Stimulated activated CD8-positive, alpha-beta memory T cell treated with anti-CD3 and anti-CD28 coated beads, Interleukin-4, amount 100 ng/mL, for 1 hour (primary cell): ENCODE measurements at regions not wholly inside any gene's neighbourhood (a gene's known extent, or its start where the extent isn't known, plus 50 kb on each side); places are given as distances from the start of the nearest gene placed in this dataset.
"Not testable (repeated sequence)": the region's sequence is repeated elsewhere in the genome, so short reads cannot be mapped to it uniquely, and the experiment has no call there.

ENCODE experiments used
- DNase-seq, 2 donors: peaks; one replicate each; pipeline ENCODE4 v3.0.0-alpha.2; 2020; ENCODE audit warnings: low read depth in 2 of 2, low spot score in 1 of 2

DNA sequence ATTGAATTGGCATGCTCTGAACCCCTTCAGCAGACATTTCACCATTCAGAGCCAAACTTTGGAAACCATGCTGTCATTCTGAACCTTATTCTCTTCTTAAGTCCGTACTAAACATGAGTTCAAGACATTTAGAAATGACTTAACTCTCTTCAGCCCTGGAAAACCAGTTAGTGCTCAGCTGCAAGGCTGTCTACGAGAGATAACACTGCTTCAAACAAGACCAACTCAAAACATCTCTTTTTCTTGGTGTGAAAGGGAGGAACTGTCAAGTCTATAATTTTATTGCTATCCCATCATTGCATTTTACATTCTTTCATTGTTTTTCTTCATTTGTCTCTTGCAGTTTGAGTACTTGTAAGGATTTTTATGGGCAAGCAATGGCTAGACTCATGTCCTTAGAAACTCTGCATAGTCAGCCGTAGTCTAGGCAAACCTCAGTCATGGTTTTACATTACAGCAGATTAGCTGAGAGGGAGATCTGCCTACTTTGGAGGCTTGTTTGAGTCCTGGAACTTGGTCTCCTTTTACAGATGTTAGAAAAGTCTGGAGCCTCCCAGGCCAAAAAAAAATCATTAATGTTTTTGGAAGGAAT is 120.6 kb upstream of the JADE1 start:
- no peak for DNase-seq

DNA sequence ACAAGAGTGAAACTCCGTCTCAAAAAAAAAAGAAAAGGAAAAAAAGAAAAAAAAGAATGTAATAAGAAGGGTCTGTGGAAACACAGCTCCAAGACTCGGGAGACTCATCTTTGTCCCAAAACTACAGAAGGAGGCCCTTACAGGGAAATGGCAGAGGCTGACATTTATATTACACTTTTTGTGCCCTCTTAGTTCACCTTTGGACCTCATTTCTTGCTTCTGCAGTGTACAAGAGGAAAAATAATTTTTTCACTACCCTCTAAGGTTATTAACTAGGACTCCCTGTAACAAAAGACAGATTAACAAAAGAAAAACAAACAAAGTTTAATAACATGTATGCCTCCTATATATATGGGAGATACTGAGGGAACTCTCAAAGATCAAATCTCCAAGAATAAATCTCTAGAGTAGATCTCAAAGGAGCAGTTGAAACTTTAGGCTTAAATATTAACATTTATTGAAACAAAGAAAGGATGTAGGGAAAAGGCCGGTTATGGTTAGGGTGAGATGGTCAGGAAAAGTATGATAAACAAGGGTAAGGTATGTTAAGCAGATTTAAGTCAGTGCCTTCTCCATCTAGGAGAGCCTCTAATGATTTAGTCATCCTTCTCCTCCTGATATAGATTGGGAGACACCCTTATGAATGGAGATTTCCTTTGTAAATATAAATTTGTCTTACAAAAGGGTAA is 121.3 kb upstream of the JADE1 start:
- no peak for DNase-seq

DNA sequence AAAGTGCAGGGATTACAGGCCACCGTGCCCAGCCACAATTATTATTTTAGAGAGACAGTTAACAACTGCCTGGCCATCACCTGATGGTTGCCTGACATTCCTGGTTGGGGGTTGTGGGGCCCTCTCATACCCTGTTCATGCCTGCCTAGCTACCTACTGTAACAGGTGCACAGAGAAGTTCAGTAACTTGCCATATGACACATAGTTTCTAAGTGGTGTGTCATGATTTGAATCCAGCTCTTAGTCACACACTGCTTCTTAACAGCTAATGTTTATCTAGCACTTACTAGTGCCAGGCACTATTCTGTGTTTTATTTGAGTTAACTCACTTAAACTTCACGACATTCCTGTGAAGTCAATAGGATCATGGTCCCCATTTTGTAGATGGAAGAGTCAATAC is 122.7 kb upstream of the JADE1 start:
- DNase-seq, result no peak

DNA sequence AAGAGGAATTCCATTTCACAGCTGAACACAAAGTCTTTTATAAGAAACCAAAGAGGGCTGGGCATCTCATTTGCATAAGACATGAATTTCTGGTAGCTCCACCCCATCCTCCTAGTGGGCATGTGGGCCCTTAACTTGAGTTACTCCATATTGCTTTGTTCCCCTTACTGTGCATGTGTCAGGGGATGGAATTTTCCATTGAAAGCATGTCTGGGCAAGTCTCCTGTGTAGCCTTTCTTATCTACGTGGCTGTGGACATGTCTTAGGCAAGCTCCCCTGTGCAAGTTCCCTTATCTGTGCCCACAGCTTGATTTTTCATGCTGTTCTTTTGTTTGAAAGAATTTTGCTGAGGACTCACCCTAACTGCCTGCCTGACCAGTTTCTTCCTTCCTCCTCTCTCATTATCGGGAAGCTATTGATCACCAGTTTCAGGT is 123.5 kb upstream of the JADE1 start:
- no peak for DNase-seq

DNA sequence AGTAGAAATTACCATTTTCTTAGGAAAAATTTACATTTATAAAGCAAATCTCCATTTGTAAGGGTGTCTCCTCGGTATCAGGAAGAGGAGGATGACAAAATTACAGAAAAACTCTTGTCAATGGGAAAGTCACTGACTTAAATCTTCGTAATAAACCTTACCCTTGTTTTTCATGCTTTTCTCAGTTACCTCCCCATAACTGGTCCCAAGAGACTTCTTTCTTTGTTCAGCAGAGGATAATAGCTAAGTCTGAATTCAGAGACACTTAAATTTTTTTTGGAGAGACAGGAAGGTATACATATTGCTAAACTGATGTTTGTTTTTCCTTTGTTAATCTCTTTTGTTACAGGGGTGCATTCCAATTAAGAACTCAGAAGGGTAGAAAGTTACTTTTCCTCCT is 125.5 kb upstream of the JADE1 start:
- DNase-seq, result no peak

DNA sequence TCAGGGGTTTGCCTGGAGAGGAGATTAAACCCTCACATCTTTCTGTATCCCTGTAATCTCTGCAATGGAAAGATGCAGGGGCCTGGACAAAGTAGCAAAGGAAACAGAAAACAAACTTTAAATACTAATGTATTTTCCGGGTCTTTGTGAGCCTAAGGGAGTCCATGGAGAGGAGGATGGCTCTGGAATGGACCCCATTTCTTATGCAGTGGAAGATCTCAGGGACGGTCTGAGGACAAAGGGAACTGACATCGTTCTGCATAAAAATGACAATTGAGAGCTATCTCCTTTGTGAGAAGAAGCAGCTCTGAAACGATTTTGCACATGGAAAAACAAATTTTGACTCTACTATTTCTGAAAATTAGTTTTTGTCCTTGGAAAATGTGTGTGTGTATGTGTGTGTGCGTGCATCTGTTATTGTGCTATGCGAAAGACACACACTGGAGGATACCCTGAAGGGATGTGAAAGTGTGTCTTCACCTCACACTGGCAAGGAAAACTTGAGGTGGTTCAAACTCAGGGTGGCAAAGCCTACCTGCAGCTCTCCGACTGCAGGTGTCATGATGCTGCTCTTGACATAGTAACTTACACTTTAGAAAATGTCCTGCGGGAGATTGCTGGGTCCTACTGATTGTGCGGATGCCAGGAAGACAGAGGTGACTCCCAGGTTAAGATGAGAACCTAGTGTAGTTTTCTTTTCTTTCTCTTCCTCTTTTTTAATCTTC is 126.4 kb upstream of the JADE1 start:
- no peak for DNase-seq

DNA sequence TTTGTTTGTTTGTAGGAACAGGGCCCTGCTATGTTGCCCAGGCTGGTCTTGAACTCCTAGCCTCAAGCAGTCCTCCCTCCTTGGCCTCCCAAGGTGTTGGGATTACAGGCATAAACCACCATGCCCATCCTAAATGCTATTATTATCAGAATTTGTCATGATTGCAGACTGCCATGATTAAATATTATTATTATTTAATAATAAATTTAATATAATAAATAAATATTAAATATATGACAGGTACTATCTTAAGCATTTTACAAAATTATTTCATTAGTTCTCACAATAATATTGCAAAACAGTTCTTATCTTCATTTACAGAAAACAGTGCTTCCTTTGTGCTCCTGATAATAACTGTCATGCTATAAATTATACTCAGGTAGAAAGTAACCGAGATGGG is 133.4 kb upstream of the JADE1 start:
- DNase-seq, result no peak

DNA sequence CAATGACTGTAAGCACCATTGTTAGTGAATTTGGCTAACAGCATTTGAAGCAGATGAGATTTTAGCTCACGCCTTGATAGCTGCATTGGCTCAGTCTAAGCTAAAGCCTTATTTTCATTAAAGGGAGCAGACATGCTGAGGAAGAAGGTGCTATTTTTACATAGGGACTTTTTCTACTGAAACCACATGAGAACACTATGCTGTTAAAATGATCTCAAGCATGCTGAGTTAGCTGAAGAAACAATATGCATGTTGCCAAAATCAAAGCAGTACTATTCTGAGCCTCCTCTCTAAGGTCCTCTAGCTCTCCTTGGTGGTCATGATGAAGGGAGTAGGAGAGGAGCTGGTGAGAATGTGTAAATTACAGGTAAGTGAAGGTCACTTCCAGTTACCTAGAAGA is 134.4 kb upstream of the JADE1 start:
- DNase-seq, result no peak

DNA sequence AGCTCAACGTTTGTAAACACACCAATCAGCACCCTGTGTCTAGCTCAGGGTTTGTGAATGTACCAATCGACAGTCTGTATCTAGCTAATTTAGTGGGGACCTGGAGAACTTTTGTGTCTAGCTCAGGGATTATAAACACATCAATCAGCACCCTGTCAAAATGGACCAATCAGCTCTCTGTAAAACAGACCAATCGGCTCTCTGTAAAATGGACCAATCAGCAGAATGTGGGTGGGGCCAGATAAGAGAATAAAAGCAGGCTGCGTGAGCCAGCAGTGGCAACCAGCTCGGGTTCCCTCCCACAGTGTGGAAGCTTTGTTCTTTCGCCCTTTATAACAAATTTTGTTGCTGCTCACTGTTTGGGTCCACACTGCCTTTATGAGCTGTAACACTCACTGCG is 136.3 kb upstream of the JADE1 start:
- not testable (repeated sequence) for DNase-seq

DNA sequence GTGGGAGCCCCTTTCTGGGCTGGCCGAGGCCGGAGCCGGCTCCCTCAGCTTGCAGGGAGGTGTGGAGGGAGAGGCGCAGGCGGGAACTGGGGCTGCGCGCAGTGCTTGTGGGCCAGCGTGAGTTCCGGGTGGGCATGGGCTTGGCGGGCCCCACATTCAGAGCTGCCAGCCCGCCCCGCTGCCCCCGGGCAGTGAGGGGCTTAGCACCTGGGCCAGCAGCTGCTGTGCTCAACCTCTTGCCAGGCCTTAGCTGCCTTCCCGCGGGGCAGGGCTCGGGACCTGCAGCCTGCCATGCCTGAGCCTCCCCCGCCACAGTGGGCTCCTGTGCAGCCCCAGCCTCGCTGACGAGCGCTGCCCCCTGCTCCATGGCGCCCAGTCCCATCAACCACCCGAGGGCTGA is 136.9 kb upstream of the JADE1 start:
- DNase-seq, result not testable (repeated sequence)

DNA sequence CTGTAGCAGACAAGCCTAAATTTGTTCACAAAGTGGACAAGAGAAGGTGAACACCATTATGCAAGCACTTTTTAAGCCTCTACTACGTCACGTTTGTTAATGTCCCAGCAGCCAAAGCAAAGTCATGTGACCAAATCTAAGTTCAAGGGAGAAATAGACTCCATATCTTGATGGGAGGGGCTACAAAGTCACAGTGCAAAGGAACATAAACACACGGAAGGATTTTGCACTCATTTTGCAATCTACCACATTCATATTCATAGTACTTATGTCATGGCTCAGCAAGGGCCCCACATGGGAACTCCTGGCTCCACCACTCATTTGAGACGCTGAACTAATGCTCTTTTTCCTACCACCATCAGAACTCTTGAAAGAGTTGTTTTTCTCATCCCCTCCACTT is 139.0 kb upstream of the JADE1 start:
- no peak for DNase-seq

DNA sequence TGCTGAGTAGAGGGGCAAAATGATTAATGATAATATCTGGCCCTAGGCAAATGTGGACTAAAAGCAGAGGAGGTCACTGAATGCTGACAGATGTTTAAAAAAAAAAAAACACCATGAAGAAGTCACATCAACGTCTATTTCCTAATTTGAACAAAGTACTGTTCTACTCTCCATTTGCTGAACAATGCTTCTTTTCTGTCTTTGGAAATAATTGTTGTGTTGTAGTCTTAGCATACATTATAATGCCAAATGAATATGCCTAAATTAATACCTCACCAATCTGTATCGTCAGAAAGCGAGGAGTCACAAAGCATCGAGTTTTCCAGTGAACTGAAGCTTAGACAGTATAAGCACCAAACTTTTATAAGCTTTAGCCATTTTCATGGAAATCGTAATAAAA is 140.9 kb upstream of the JADE1 start:
- no peak for DNase-seq

DNA sequence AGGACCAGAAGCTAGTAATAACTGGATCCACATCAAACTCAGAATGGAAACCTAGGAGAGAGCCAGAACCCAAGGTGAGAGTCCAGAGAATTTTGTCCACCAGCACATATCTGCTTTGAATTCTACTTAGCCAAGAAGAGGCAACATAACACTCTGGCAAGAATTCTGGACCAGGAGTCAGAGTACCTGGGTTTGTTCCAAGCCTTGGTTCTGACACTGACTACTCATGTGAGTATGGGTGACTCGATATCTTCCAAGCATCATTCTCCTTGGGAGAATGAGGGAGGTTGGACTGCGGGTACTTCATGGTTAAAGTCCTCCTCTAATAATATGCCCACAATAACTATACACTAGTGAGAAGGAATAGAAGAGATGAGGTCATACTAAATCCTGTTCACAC is 144.0 kb upstream of the JADE1 start:
- DNase-seq, result no peak

DNA sequence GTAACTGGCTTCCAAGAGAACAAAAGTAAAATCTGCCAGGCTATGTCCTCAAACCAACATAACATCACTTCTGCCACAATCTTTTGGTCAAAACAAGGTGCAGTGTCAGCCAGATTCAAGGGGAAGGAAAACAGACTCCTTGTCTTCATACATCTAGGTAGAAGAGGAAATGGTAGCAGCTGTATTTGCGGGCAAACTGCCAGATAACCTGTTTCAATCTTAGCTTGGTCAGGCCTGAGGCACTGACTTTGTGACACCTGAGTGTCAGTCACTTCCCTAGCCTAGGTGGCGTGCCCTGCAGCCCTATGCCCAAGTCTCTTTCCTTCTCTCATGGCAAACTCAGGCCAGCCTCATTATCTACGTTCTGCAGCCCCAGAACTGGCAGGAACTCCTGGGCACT is 146.2 kb upstream of the JADE1 start:
- no peak for DNase-seq

DNA sequence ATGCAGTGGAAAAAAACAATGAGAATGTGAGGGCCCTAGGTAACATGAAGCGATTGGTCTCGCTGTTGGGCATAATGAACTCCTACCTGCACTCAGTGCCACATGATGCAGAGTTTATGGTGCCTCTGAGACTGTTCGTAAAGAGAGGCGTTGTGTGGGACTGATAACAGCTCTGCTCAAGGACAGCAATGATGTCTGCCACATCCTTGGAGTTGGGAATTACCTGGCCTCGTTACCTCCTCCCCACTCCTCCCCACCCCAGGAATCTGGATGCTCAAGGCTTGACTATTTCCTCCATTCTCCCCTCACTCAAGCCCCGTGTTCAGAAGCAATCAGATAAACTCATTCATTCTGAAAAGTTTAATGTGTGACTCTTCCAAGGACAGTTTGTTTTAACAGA is 148.0 kb upstream of the JADE1 start:
- DNase-seq, result no peak

DNA sequence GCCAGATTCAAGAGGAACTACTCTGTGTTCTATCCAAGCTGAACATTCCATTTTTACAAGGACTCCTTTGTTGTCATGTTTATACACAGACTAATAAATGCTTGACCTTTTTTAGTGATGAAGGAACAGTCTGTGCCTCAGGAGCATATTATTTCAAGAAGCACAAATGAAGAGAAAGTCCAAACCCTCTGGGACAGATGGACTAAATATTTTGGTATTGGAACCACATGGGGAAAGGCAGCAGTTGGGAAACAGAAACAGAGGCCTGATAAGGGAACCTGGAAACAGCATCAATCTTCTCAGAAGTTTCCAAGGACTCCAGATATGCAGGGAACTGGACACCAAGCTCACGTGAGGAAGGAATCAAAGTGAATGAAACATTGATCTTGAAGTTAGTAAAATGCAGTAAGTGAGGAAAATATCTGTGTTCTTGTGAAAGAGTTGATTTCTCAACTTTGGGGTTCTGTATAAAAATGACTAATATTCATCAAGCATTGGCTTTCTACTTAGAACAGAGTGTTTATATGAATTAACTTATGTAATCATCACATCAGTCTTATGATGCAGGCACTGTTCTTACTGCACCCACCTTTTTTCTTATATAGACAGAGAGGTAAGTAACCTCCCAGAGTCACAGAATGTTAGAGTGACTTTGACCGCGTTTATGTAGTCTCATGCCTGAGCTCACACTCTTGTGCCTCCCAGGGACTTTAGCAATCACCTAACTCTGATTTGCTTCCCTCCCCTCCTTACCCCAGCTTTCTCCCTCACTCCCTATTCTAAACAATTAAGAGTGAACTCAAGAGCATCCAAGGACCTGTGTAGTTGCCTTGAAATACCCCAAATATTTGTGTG is 148.9 kb upstream of the JADE1 start:
- DNase-seq, result no peak

DNA sequence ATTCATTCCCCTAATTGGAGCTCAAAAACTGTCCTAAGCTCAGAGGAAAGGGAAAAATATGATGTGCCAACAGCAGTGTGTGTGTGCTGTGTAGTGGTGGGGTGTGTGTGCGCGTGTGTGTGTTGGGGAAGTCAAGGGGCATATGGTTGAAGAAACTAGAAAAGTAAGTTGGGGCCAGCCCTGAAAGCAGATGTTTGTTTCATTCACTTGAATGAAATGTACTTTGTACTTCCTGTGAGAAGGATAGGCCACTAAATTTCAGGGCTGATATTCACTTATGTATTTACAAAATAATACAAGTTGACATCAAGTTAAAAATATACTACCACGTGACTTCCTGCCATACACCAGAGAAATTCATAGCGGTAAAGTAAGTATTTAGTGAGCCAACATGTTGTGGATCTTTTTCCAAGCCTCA is 151.3 kb upstream of the JADE1 start:
- DNase-seq, result no peak

DNA sequence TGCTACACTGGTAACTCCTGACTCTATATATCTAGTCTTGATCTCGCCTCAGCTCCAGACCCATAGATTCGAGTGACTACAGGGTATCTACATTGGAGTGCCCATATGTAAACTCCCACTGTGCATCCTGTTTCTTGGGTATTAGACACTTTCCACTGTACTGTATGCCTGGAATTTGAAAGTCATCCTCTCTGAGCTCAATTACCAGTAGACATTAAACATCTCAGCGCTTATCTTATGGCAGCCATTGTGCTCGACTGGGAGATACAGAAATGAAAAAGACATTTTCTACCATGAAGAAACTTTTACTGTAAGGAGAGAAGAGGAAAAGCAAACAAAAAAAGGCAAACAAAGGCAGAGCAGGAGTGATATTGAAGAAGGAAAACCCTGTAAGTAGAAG is 151.9 kb upstream of the JADE1 start:
- no peak for DNase-seq

DNA sequence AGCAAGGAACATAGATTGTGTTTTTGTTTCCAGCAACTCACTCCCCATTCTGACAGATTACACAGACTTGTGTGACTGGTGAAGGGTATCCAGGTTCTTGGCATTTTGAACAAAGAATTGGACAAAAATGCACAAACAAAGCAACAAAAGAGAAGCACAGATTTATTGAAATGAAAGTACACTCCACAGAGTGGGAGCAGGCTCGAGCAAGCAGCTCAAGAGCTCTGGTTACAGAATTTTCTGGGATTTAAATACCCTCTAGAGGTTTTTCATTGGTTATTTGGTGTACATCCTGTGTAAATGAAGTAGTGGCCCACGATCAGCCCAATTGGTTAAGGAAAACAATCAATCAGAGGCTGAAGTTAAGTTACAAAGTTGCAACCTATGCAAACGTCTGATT is 155.0 kb upstream of the JADE1 start:
- DNase-seq, result no peak

DNA sequence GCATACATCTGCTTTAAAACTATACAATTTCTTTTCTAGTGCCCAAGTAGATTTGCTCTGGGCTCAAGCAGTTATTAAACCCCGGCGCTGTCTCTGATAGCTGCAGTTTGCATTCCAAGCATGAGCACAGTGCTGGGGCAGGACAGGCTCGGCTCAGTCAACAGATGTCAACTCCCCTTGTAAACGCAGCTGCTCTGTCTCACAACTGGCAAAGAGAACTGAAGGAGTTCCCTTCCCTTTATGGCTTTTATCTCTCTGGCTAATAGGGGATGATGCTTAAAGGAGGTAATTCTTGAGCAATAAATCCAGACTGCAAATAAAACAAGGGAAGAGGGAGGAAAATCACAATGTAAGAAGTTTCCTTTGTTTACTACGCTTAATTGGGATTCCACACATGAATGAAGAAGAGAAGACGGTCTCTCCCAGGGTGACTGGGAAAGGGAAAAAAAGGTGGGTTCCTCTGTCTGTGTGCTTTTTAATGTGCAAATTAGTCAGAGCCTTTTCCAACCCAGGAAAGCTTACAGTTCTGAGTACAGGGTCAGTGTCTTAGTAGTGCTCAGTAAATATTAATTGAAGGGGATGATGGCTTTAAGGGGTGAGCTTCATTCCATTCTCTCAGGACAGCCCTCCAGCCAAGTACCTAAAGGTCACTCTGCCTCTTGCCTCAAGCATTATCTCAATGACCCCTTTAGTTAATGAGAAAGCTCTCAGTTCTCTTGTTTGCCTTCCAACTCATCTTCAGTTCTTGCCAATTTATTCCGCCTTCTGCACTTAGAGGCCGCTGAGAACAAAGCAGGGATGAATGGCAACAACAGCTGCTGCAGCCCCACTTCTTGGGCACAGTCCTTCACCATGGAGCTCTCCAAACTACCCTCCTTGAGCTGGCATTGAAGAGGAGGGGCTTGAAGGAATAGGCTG is 155.7 kb upstream of the JADE1 start:
- no peak for DNase-seq
